Activated T-cell treated with anti-CD3 and anti-CD28 coated beads, Interleukin-2, amount 50 U/mL, for 24 hours (primary cell): ENCODE measurements at regions not wholly inside any gene's neighbourhood (a gene's known extent, or its start where the extent isn't known, plus 50 kb on each side); places are given as distances from the start of the nearest gene placed in this dataset.
"Not testable (repeated sequence)": the region's sequence is repeated elsewhere in the genome, so short reads cannot be mapped to it uniquely, and the experiment has no call there.

Experiments used
- DNase-seq: peaks from one replicate; pipeline ENCODE4 v3.0.0-alpha.2; 2020
- H3K27ac Mint-ChIP-seq: 2 replicates; pipeline ENCODE4 v1.8.0; 2020; ENCODE audit warnings: mild to moderate bottlenecking, mixed read lengths
- H3K27me3 Mint-ChIP-seq: 2 replicates; pipeline ENCODE4 v1.8.0; 2020; ENCODE audit warnings: mixed read lengths
- H3K36me3 Mint-ChIP-seq: 2 replicates; pipeline ENCODE4 v1.8.0; 2020; ENCODE audit warnings: low read depth, mixed read lengths
- H3K4me1 Mint-ChIP-seq: 2 replicates; pipeline ENCODE4 v1.8.0; 2020; ENCODE audit warnings: low read depth, mixed read lengths
- H3K4me3 Mint-ChIP-seq: 2 replicates; pipeline ENCODE4 v1.8.0; 2020; ENCODE audit warnings: mild to moderate bottlenecking, moderate library complexity, mixed read lengths
- H3K9me3 Mint-ChIP-seq: 2 replicates; pipeline ENCODE4 v1.8.0; 2020; ENCODE audit warnings: mixed read lengths

DNA sequence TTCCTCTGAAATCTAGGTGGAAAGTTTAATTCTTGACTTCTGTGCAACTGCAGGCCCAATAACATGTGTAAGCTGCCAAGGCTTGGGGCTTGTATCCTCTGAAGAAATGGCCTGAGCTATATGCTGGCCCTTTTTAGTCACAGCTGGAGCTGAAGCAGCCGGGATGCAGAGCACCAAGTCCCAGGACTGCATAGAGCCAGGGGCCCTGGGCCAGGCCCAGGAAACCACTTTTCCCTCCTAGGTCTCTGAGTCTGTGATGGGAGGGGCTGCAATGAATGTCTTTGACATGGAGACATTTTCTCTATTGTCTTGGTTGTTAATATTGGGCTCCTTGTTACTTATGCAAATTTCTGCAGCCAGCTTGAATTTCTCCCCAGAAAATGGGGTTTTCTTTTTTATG, 588.5 kb downstream of the CENPC start:
- DNase-seq: no peak
- no peaks in the 10 kb centered on the region for H3K4me1 Mint-ChIP-seq
- H3K9me3 Mint-ChIP-seq: peaks cover 2% of the 10 kb centered on the region
- H3K36me3 Mint-ChIP-seq: no peaks in the 10 kb centered on the region
- H3K27me3 Mint-ChIP-seq: no peaks in the 10 kb centered on the region
- no peak overlapping the region for H3K27ac Mint-ChIP-seq
- H3K4me3 Mint-ChIP-seq: no peak overlapping the region

DNA sequence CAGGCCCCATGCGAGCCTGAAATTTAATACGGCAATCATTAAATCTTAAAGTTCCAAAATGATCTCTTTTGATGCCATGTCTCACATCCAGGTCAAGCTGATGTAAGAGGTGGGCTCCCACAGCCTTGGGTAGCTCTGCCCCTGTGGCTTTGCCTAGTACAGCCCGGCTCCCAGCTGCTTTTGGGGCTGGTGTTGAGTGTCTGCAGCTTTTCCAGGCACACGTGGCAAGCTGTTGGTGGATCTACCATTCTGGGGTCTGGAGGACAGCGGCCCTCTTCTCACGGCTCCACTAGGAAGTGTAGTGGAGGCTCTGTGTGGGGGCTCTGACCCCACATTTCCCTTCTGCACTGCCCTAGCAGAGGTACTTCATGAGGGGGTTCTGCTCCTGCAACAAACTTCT, 588.9 kb downstream of the CENPC start:
- H3K4me3 Mint-ChIP-seq: no peak overlapping the region
- no peak for DNase-seq
- no peaks in the 10 kb centered on the region for H3K27me3 Mint-ChIP-seq
- H3K27ac Mint-ChIP-seq: no peak overlapping the region
- H3K9me3 Mint-ChIP-seq: peaks cover 2% of the 10 kb centered on the region
- H3K4me1 Mint-ChIP-seq: no peaks in the 10 kb centered on the region
- H3K36me3 Mint-ChIP-seq: no peaks in the 10 kb centered on the region

DNA sequence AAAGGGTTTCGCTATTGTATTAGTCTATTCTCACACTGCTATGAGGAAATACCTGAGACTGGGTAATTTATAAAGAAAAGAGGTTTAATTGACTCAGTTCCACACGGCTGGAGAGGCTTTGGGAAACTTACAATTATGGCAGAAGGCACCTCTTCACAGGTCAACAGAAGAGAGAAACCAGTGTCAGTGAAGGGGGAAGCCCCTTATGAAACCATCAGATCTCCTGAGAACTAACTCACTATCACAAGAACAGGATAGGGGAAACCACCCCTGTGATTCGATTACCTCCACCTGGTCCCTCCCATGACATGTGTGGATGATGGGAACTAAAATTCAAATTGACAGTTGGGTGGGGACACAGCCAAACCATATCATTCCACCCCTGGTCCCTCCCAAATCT, 589.5 kb downstream of the CENPC start:
- Mint-ChIP-seq H3K9me3 (peaks cover 2% of the 10 kb centered on the region), H3K4me1 (no peaks in the 10 kb centered on the region), H3K4me3 (no peak overlapping the region), H3K27me3 (no peaks in the 10 kb centered on the region), H3K27ac (no peak overlapping the region), H3K36me3 (no peaks in the 10 kb centered on the region)
- no peak for DNase-seq

DNA sequence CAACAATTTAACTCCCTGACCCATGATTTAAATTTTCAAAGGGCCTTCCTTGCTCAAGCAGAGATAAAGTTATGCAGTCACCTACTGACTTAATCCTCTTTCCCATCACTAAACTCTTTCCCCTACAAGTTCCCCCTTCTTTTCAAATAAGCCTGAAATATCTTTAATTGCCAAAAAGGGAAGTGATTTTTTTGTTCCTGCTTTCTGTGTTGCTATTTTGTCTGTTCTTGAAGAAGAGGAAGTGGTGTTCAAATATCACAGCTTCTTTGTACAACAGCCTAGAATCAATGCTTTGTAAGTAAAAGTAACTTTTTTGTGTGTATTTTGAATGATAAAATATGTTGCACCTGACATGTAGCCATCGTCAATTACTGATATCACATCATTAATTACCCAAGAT, 595.9 kb downstream of the CENPC start:
- Mint-ChIP-seq H3K36me3 (no peaks in the 10 kb centered on the region), H3K27me3 (no peaks in the 10 kb centered on the region), H3K4me1 (no peaks in the 10 kb centered on the region), H3K9me3 (no peaks in the 10 kb centered on the region), H3K27ac (no peak overlapping the region), H3K4me3 (no peak overlapping the region)
- DNase-seq: no peak

DNA sequence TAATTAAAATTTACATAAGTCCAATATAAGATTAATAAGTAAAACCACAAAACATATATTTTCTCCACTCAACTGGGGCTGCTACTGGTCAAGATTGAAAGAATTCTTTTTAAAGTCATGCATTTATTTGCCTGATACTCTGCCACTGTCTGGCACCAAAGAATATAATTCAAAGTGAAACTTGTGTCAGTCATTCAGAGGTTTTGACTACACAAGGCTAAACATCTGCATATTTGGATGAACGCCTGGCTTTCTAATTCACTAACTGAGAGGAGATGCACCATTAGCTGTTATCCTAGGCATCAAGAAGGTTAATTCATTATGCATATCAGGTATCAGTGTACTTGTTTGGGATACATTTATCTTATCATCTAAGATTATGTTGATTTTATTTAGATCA, 598.5 kb downstream of the CENPC start:
- no peaks in the 10 kb centered on the region for H3K4me1 Mint-ChIP-seq
- H3K9me3 Mint-ChIP-seq: peaks cover 8% of the 10 kb centered on the region
- H3K27me3 Mint-ChIP-seq: no peaks in the 10 kb centered on the region
- H3K27ac Mint-ChIP-seq: no peak overlapping the region
- no peak for DNase-seq
- H3K4me3 Mint-ChIP-seq: no peak overlapping the region
- H3K36me3 Mint-ChIP-seq: no peaks in the 10 kb centered on the region

DNA sequence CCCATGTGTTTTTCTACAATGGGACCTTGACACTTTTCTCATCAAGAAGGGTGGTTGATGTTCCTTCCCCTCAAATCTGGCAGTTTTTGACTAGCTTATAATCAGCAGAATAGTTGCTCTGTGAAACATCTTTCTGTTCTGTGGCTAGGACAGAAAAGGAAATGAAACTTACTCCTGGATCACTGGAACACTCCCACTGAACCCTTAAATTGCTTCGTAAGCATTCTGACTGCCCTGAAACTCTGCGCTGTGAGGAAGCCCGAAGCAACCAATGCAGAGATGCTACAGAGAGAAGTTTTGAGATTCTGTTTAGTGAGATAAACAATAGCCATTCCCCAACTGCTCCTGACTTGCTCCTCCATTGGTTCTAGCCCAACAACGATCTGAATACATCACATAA, 602.2 kb downstream of the CENPC start:
- H3K27ac Mint-ChIP-seq: no peak overlapping the region
- H3K9me3 Mint-ChIP-seq: peaks cover 8% of the 10 kb centered on the region
- no peak for DNase-seq
- no peaks in the 10 kb centered on the region for H3K4me1 Mint-ChIP-seq
- H3K36me3 Mint-ChIP-seq: no peaks in the 10 kb centered on the region
- no peaks in the 10 kb centered on the region for H3K27me3 Mint-ChIP-seq
- H3K4me3 Mint-ChIP-seq: no peak overlapping the region

DNA sequence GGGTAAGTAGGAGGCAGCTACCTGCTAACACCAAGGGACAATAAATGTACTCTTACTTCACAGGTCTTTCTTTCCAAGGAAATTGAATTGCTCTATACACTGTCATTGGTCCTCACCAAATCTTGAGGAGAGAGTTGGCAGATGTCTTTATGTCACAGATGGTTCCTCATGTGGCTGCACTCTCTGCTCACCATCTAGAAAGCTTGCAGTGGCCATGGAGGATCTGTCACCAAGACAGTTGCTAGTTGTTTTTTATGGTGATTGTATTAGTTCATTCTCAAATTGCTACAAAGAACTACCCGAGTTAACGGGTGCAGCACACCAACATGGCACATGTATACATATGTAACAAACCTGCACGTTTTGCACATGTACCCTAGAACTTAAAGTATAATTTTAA, 613.3 kb downstream of the CENPC start:
- H3K27me3 Mint-ChIP-seq, H3K27ac Mint-ChIP-seq, DNase-seq, H3K4me3 Mint-ChIP-seq, H3K9me3 Mint-ChIP-seq, H3K4me1 Mint-ChIP-seq, H3K36me3 Mint-ChIP-seq: not testable (repeated sequence)

DNA sequence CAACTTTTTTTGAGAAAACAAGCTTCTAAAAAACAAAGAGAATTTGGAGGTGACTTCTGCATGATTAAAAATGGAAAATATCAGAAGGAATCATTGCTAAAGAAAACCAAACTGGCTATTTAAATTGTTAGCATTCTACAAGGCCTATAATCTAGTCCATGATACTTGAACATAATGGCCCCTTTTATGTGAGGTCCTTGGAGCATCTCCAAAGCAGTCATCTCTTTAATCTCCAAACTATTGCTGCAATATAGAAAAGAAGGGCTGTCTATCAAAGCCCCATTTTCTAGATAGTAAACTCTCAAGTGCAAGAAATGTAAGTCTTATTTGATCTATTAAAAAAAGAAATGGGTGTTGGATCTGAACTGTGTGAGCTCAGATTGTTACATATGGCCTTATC, 615.1 kb downstream of the CENPC start:
- no peak for DNase-seq

DNA sequence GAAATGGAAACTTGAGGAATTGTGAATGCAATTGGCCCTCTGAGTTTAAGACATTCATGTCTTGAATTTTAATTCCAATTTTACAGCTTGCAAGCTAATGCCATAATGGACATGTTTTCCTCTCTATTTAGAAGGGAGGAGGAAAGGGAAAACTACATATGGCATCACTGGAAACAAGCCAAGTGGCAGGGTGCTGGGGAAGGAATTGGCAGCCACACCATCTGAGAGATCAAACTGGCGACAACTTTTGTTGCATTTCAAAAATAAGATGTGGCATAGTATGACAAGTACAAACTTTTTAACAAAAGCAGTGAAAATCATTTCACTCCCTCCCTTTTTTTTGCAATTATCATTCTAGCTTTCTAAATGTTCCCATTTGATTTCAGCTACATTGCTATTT, 615.6 kb downstream of the CENPC start:
- Mint-ChIP-seq H3K4me1 (no peaks in the 10 kb centered on the region), H3K27me3 (no peaks in the 10 kb centered on the region), H3K4me3 (no peak overlapping the region), H3K27ac (no peak overlapping the region), H3K9me3 (peaks cover 3% of the 10 kb centered on the region), H3K36me3 (no peaks in the 10 kb centered on the region)
- no peak for DNase-seq

More for the DNA sequence above, 615.1 kb downstream of the CENPC start:
- Mint-ChIP-seq H3K9me3 (peaks cover 3% of the 10 kb centered on the region), H3K4me1 (no peaks in the 10 kb centered on the region), H3K4me3 (no peak overlapping the region), H3K27me3 (no peaks in the 10 kb centered on the region), H3K36me3 (no peaks in the 10 kb centered on the region), H3K27ac (no peak overlapping the region)

DNA sequence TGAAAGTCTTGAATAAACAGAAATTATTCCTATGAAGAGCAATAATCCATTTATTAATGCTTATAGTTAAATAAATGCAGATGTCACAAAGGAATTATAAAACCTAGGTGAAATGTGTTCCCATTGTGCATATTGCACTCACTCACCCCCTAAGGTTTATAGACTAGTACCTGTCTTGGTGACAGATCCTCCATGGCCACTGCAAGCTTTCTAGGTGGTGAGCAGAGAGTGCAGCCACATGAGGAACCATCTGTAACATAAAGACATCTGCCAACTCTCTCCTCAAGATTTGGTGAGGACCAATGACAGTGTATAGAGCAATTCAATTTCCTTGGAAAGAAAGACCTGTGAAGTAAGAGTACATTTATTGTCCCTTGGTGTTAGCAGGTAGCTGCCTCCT, 616.4 kb downstream of the CENPC start:
- not testable (repeated sequence) for H3K27ac Mint-ChIP-seq, H3K9me3 Mint-ChIP-seq, H3K36me3 Mint-ChIP-seq, DNase-seq, H3K4me3 Mint-ChIP-seq, H3K27me3 Mint-ChIP-seq, H3K4me1 Mint-ChIP-seq

DNA sequence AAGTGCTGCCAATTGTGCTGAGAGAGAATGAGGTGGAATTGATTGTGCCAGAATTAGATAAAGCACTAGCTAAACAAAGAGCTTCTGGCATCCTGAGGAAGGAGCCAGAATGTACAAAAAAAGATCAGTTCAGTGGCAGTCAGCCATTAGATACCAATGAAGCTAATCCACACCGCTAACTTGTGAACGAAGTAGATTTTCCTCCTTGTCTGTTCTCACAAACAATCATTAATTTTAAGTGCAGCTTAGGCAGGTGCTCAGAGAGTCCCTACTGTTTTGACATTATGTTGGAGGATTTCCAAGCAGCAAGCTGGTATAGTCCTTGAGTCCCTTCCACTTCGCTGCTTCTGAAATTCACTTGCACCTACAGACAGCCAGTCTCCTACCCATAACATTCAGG, 617.4 kb downstream of the CENPC start:
- Mint-ChIP-seq H3K27me3 (no peaks in the 10 kb centered on the region), H3K36me3 (no peaks in the 10 kb centered on the region), H3K9me3 (no peaks in the 10 kb centered on the region), H3K4me3 (no peak overlapping the region), H3K27ac (no peak overlapping the region), H3K4me1 (no peaks in the 10 kb centered on the region)
- no peak for DNase-seq

DNA sequence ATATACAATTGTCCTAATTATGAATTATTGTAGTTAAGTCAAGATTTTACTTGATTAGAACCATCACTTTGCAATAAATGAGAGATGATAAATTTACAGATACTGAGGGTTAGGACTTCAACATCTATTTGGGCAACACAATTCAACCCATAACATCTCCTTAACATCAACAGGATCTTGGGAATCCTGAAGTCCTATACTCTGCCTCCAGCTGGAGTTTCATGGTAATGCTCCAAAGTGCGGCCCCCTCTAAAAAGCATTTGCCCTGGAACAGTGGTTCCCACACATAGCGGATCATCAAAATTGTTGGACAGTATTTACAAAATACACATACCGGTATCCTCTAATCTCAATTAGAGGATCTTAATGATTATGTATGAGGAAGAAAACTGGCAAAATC, 618.6 kb downstream of the CENPC start:
- H3K4me1 Mint-ChIP-seq: no peaks in the 10 kb centered on the region
- DNase-seq: no peak
- no peaks in the 10 kb centered on the region for H3K36me3 Mint-ChIP-seq
- no peak overlapping the region for H3K27ac Mint-ChIP-seq
- no peaks in the 10 kb centered on the region for H3K27me3 Mint-ChIP-seq
- peaks cover 2% of the 10 kb centered on the region for H3K9me3 Mint-ChIP-seq
- H3K4me3 Mint-ChIP-seq: no peak overlapping the region

DNA sequence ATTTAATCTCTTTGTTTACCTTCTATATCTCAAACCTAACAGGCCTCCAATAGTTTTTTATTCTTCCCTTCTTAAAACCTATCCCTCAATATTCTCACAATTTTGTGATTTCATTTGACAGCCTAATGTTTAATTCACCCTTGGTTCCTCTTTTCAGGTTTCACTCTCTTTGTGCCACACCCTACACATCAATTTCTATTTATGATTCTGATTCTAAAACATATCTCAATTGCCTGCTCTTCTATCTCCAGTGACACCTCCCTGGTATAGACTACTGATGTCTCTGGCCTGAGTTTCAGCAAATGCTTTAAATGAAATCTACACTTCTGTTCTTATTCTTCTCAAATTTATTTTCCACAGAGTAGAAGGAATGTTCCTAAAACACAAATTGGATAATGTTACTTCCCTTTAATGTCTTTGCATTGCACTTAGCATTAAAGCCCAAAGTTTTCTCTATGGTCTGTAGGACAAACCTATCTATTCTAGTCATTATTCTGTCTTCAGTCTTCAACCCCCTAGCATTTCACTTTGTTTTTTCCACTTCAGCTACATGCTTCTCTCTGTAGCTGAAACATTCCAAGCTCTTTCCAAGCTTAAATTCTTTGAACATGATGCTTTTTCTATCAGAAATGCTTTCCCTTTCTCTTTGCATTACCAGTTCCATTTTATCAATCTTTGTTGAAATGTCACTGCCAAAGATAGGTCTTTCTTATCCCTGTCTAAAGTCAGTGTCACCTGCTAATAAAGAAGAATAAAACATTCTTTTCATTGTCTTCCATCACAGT, 622.0 kb downstream of the CENPC start:
- H3K4me3 Mint-ChIP-seq: no peak overlapping the region
- no peaks in the 10 kb centered on the region for H3K4me1 Mint-ChIP-seq

DNA sequence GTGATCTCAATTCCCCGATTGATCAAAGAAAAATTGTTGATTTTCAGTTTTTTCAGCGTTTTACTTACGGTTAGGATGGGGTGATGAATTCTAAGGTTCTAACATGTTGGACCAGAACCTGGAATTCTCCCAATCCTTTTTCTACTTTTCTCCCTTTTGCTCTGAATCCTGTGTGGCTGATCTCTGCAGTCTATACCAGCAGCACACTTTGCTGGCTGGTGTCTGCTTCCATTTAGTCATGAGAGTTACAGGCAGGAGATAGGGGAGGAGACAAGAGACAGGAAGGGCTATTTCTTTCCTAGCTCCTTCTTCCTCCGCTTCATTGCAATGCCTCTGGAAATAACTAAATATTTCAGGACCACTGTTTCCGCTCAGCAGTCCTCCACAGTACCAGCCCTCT, 623.9 kb downstream of the CENPC start:
- Mint-ChIP-seq H3K9me3 (peaks cover 2% of the 10 kb centered on the region), H3K36me3 (no peaks in the 10 kb centered on the region), H3K4me1 (no peaks in the 10 kb centered on the region), H3K27me3 (no peaks in the 10 kb centered on the region), H3K27ac (no peak overlapping the region), H3K4me3 (no peak overlapping the region)
- no peak for DNase-seq

More for the DNA sequence above, 622.0 kb downstream of the CENPC start:
- Mint-ChIP-seq H3K9me3 (peaks cover 2% of the 10 kb centered on the region), H3K27me3 (no peaks in the 10 kb centered on the region), H3K36me3 (no peaks in the 10 kb centered on the region), H3K27ac (no peak overlapping the region)
- no peak for DNase-seq

DNA sequence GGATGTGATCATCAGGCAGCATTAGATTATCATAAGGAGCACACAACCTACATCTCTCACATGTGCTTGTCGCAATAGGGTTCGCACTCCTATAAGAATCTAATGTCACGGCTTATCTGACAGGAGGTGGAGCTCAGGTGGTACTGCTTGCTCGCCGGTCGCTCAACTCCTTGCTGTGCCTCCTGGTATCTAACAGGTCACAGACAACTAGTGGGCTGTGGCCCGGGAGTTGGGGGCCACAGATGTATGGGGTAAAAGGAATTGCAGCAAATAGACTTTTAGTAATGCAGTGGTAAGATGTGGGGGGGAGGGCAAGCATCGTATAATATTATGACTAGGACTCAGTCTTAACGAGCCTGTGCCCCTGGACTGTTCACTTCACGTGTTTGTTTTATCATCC, 624.8 kb downstream of the CENPC start:
- DNase-seq: no peak
- Mint-ChIP-seq H3K36me3 (no peaks in the 10 kb centered on the region), H3K27me3 (no peaks in the 10 kb centered on the region), H3K4me3 (no peak overlapping the region), H3K4me1 (no peaks in the 10 kb centered on the region), H3K9me3 (peaks cover 2% of the 10 kb centered on the region), H3K27ac (no peak overlapping the region)

DNA sequence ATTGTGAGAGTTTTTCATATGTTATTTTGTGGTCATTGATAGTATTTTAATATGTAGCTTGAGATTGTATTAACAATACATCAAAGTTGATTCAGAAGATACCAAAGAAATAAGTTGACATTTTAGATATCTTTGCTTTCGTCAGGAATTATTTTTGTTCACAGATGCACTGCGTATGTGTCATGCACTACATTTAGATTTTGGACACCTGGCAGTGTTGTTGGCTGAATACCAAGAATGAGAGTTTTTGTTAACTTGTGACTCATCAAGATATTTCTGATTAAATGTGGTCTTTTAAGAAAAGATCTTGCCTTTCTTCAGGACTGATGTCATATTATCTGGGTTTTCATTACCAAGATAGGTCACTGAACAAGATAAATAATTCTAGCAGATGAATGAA, 633.4 kb downstream of the CENPC start:
- H3K36me3 Mint-ChIP-seq: no peaks in the 10 kb centered on the region
- DNase-seq: no peak

More for the DNA sequence above, 633.4 kb downstream of the CENPC start:
- no peaks in the 10 kb centered on the region for H3K27me3 Mint-ChIP-seq
- no peak overlapping the region for H3K27ac Mint-ChIP-seq
- no peak overlapping the region for H3K4me3 Mint-ChIP-seq
- no peaks in the 10 kb centered on the region for H3K4me1 Mint-ChIP-seq
- peaks cover 3% of the 10 kb centered on the region for H3K9me3 Mint-ChIP-seq
